NCI-H748 treated with DMSO at 0.1 percent for 48 hours (cell line): ENCODE measurements at regions not wholly inside any gene's neighbourhood (a gene's known extent, or its start where the extent isn't known, plus 50 kb on each side); places are given as distances from the start of the nearest gene placed in this dataset.
"Not testable (repeated sequence)": the region's sequence is repeated elsewhere in the genome, so short reads cannot be mapped to it uniquely, and the experiment has no call there.

Experiments used
- DNase-seq: peaks from one replicate; lab custom pipeline; 2025; lab: John Stamatoyannopoulos, UW

GRCh38 chrX:26597981-26598380 is 382.0 kb downstream of the MAGEB5 start:
- DNase-seq, result peak; percentile 6

GRCh38 chrX:26590849-26591248 is 374.9 kb downstream of the MAGEB5 start:
- DNase-seq, result no peak

GRCh38 chrX:26586570-26586969 is 370.6 kb downstream of the MAGEB5 start:
- no peak for DNase-seq

GRCh38 chrX:26581091-26581490 is 365.1 kb downstream of the MAGEB5 start:
- DNase-seq, result no peak

- no peak for DNase-seq
Observed at GRCh38 chrX:26580021-26580420, 364.1 kb downstream of the MAGEB5 start.

- no peak for DNase-seq
Observed at GRCh38 chrX:26574234-26574633, 358.3 kb downstream of the MAGEB5 start.

- DNase-seq, result no peak
Observed at GRCh38 chrX:26562156-26562555, 346.2 kb downstream of the MAGEB5 start.

- DNase-seq, result no peak
Observed at GRCh38 chrX:26559855-26560254, 343.9 kb downstream of the MAGEB5 start.

- peak; percentile 7 for DNase-seq
Observed at GRCh38 chrX:26558719-26559386, 342.9 kb downstream of the MAGEB5 start.

GRCh38 chrX:26557691-26558321 is 341.8 kb downstream of the MAGEB5 start:
- DNase-seq, result no peak

- not testable (repeated sequence) for DNase-seq
Observed at GRCh38 chrX:26525768-26526167, 309.8 kb downstream of the MAGEB5 start.

- DNase-seq, result no peak
Observed at GRCh38 chrX:26522501-26522900, 306.5 kb downstream of the MAGEB5 start.

GRCh38 chrX:26511589-26512363 is 295.8 kb downstream of the MAGEB5 start:
- no peak for DNase-seq

GRCh38 chrX:26470941-26471340 is 255.0 kb downstream of the MAGEB5 start:
- no peak for DNase-seq

- no peak for DNase-seq
Observed at GRCh38 chrX:26466387-26466786, 250.4 kb downstream of the MAGEB5 start.

- no peak for DNase-seq
Observed at GRCh38 chrX:26445288-26445687, 229.3 kb downstream of the MAGEB5 start.

- DNase-seq, result not testable (repeated sequence)
Observed at GRCh38 chrX:26444417-26444816, 228.4 kb downstream of the MAGEB5 start.

- DNase-seq, result peak; percentile 10
Observed at GRCh38 chrX:26442340-26442739, 226.4 kb downstream of the MAGEB5 start.

- peak; percentile 41 for DNase-seq
Observed at GRCh38 chrX:26414534-26414933, 198.6 kb downstream of the MAGEB5 start.

GRCh38 chrX:26411045-26411444 is 195.1 kb downstream of the MAGEB5 start:
- DNase-seq, result no peak

GRCh38 chrX:26409636-26410035 is 193.7 kb downstream of the MAGEB5 start:
- DNase-seq, result no peak

GRCh38 chrX:26387906-26388305 is 171.9 kb downstream of the MAGEB5 start:
- DNase-seq, result no peak
